Chondrocyte (in vitro differentiated cells): ENCODE measurements at regions not wholly inside any gene's neighbourhood (a gene's known extent, or its start where the extent isn't known, plus 50 kb on each side); places are given as distances from the start of the nearest gene placed in this dataset.

Experiments
- DNase-seq: peaks from one replicate; pipeline ENCODE4 v3.0.0; 2021; ENCODE audit warnings: mixed read lengths, low spot score
- H3K27ac Mint-ChIP-seq: one replicate; pipeline ENCODE4 v1.8.0; 2021; ENCODE audit warnings: mild to moderate bottlenecking, moderate library complexity, mixed read lengths; ENCODE audit not compliant: unreplicated experiment
- H3K27me3 Mint-ChIP-seq: 2 replicates; pipeline ENCODE4 v1.8.0; 2021; ENCODE audit warnings: low read depth, mixed read lengths
- H3K36me3 Mint-ChIP-seq: 2 replicates; pipeline ENCODE4 v1.8.0; 2021; ENCODE audit warnings: low read depth, mixed read lengths
- H3K4me1 Mint-ChIP-seq: 2 replicates; pipeline ENCODE4 v1.8.0; 2021; ENCODE audit warnings: low read depth, mild to moderate bottlenecking, mixed read lengths
- H3K4me3 Mint-ChIP-seq: one replicate; pipeline ENCODE4 v1.8.0; 2021; ENCODE audit warnings: mild to moderate bottlenecking, moderate library complexity, mixed read lengths; ENCODE audit not compliant: unreplicated experiment
- H3K9me3 Mint-ChIP-seq: 2 replicates; pipeline ENCODE4 v1.8.0; 2021; ENCODE audit warnings: low read depth, mixed read lengths
- CTCF ChIP-seq: fragments of 200-600 bp; sonication (generic); IDR thresholded peaks from 2 replicates; pipeline ENCODE4 v1.5.0; 2021; ENCODE audit warnings: antibody characterized with exemption, mild to moderate bottlenecking, moderate library complexity

- no peak for DNase-seq
- H3K36me3 Mint-ChIP-seq = no peaks in the 10 kb centered on the region
- no peak for TF ChIP-seq CTCF
- H3K27me3 Mint-ChIP-seq = peaks cover 8% of the 10 kb centered on the region
- H3K4me3 Mint-ChIP-seq = no peak overlapping the region
- H3K27ac Mint-ChIP-seq = no peak overlapping the region
- no peaks in the 10 kb centered on the region for H3K9me3 Mint-ChIP-seq
- no peaks in the 10 kb centered on the region for H3K4me1 Mint-ChIP-seq
Measured at GRCh38 chr2:17441790-17442189, 76.5 kb downstream of the RAD51AP2 start.

GRCh38 chr2:17441055-17441771, 77.0 kb downstream of the RAD51AP2 start:
- Mint-ChIP-seq H3K36me3 (no peaks in the 10 kb centered on the region), H3K4me1 (no peaks in the 10 kb centered on the region), H3K9me3 (no peaks in the 10 kb centered on the region), H3K27ac (no peak overlapping the region), H3K4me3 (no peak overlapping the region), H3K27me3 (peaks cover 6% of the 10 kb centered on the region)
- no peak for TF ChIP-seq CTCF
- no peak for DNase-seq

GRCh38 chr2:17430326-17430725, 87.9 kb downstream of the RAD51AP2 start:
- Mint-ChIP-seq H3K9me3 (peaks cover 2% of the 10 kb centered on the region), H3K27ac (no peak overlapping the region), H3K27me3 (peaks cover 4% of the 10 kb centered on the region), H3K4me3 (no peak overlapping the region), H3K4me1 (peaks cover 11% of the 10 kb centered on the region), H3K36me3 (no peaks in the 10 kb centered on the region)
- no peak for DNase-seq
- no peak for TF ChIP-seq CTCF

GRCh38 chr2:17429130-17429529, 89.1 kb downstream of the RAD51AP2 start:
- no peak for TF ChIP-seq CTCF
- Mint-ChIP-seq H3K9me3 (peaks cover under 1% of the 10 kb centered on the region), H3K4me3 (no peak overlapping the region), H3K27me3 (peaks cover 8% of the 10 kb centered on the region), H3K4me1 (peaks cover 11% of the 10 kb centered on the region), H3K27ac (no peak overlapping the region), H3K36me3 (no peaks in the 10 kb centered on the region)
- DNase-seq = no peak

GRCh38 chr2:17427401-17427800, 90.8 kb downstream of the RAD51AP2 start:
- no peak for DNase-seq
- H3K27me3 Mint-ChIP-seq = peaks cover 8% of the 10 kb centered on the region
- no peak overlapping the region for H3K27ac Mint-ChIP-seq
- TF ChIP-seq CTCF = no peak
- no peaks in the 10 kb centered on the region for H3K36me3 Mint-ChIP-seq
- peaks cover 11% of the 10 kb centered on the region for H3K4me1 Mint-ChIP-seq
- H3K4me3 Mint-ChIP-seq = no peak overlapping the region
- no peaks in the 10 kb centered on the region for H3K9me3 Mint-ChIP-seq
